HG03354 (cell line): ENCODE measurements at regions not wholly inside any gene's neighbourhood (a gene's known extent, or its start where the extent isn't known, plus 50 kb on each side); places are given as distances from the start of the nearest gene placed in this dataset.
A peak's percentile ranks its signal among the peaks of the same experiment; 100 is the strongest.

Experiments
- ATAC-seq: cut with Tn5 transposase; IDR thresholded peaks from one replicate; pipeline ENCODE4 v1.9.1; 2021; ENCODE audit warnings: mild to moderate bottlenecking; ENCODE audit not compliant: unreplicated experiment, poor library complexity, severe bottlenecking

DNA sequence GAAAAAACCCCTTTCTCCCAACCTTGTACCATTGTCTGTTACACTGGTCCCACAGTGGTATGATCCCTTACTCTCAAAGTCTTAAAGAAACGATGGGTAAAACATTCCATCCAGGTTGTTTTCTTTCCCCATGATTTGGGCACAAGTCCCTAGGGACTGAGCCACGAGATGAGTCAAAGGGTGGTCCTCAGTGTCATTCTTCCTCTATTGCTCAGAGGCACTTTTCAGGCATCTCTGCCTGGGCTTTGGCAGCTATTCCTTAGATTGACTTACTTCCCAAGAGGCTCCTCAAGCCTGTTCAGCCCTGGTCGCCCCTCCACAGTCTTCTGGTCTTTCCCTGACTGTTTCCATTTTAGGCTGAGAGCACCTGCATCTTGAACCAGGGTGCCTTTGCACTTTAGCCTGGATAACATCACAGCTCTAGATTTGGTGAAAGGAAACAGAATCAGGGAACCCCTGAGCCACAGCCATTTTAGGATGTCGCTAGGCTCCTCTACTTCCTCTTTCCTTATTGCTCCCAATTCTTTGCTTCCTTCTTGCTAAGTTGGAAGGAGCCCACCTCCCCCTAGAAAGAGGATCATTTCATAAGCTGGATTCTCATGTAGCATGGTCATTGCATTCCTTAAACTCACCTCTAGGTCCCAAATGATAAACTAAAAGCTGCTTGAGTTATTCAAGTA is 131.0 kb upstream of the TPRG1 start:
- ATAC-seq: no peak

DNA sequence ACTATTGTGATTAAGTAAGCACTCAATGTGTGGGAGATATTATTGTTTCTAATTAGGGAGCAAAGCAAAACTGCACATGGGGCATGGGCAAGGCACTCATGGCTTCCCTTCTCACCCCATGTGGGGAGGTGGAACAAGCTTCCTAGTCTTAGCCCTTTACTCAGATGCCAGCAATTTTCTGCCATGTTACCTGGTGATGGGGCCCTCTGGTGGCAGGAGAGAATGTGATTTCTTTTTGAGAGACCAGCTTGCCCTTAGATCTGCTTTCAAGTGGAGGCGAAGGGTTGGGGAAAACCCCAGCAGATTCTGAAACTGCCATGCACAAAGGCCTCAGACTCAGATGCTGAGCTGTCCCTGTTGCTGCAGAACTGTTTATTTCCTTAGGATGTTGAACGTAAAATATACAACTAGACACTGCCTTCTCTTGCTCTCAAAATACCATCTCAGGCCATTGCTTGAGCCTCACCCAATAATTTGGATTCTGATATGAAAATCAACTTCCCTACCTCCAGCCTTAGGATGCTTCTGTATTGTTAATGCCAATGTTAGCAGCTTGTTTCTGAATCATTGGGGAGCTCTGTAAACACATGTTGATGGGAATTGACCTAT is 130.2 kb upstream of the TPRG1 start:
- peak; percentile 98 for ATAC-seq

DNA sequence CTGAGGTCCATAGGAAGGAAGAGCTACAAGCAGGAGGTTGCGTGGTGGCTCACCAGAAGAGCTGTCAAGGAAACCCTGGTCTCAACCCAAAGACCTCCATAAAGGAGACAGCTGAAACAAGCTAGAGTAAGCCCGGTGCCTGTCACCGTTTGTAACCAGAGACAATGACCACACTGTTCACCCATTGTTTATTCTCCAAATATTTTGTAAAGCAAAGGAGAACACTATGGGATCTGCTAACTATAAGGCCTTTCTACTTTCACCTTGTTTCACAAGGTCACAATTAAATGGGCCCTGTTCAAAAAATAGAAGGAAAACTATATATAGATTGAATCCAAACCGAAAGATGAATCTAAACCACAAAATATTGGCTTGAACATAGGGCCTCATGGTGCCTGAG is 128.9 kb upstream of the TPRG1 start:
- ATAC-seq: no peak

DNA sequence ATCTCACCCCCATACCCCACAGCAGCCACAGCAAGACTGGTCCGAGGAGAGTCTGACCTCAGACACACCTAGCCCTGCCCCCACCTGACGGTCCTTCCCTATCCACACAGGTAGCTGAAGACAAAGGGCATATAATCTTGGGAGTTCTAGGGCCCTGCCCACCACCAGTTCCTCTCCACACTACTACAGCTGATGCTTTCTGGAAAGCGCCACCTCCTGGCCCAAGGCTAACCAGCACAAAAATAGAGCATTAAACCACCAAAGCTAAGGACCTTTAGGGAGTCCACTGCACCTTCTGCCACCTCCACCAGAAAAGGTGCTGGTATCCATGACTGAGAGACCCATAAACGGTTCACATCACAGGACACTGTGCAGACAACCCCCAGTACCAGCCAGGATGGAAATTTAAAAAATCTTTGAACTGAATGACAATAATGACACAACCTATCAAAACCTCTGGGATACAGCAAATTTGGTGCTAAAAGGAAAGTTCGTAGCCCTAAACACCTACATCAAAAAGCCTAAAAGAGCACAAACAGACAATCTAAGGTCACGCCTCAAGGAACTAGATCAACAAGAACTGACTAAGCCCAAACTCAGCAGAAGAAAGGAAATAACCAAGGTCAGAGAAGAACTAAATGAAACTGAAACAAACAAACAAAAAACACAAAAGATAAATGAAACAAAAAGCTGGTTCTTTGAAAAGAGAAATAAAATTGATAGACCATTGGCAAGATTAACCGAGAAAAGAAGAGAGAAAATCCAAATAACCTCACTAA is 122.1 kb upstream of the TPRG1 start:
- no peak for ATAC-seq

DNA sequence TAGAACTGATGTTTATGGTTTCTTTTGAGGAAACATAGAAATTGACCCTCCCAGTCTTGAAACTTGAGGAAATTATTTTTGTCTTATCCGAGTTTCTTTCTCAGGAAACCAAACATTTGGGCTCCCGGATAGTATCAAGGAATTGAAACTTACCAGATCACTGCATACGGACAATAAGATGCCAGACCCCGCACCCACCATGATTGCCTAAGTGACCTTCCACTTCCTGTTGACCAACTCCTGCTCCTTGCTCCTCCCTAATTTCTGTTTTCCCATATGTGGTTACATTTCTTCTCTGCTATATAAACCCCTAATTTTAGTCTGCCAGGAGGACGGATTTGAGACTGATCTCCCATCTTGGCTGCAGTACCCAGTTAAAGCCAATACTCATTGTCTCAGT is 118.4 kb upstream of the TPRG1 start:
- ATAC-seq: no peak

DNA sequence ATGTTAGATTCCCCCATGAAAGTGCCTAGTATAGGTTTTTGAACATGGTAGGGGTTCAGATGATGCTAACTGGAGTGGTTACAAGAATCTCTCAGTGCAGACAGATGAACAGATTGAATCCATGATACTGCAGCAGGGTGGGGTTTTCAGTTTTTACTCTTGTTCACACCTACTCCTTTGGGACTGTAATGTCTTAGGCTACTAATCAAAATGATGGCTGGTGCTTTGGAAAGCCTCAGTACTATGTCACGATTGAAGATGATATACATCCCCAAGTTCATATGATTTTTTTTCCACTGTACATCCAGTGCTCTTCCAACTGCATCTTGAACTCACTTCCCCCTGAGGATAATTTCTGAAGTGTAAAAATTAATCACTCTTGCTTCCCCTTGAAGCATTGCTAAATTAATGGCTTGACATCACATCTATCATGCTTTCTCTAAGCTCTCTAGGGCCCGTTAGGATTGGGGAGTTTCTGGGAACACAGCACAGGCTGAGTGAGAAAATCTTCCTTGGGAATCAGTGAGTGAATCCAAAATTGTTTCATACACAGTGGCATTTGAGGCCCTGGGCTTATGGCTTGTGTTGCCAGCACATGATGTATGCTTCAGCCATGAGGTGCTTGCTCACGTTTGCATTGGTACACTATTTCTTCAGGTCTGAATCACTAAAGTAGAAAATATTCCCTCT is 115.0 kb upstream of the TPRG1 start:
- ATAC-seq: no peak

DNA sequence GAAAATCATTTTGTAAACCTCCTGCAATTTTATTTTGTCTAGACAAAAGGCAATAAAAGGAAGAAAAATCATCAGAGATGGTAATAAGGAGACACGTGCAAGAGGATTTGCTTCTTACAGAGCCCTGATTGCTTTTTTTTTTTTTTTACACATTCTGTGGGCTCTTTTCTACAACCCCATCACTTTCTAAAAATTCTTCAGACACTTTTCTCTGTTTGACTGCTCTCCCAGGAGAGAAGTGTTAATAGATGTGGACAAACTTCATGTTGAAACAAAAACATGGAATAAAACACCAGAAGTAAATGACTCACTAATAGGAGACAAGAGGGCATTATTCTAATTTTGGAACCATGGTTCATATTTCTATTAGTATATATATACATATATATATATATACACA is 114.4 kb upstream of the TPRG1 start:
- no peak for ATAC-seq

DNA sequence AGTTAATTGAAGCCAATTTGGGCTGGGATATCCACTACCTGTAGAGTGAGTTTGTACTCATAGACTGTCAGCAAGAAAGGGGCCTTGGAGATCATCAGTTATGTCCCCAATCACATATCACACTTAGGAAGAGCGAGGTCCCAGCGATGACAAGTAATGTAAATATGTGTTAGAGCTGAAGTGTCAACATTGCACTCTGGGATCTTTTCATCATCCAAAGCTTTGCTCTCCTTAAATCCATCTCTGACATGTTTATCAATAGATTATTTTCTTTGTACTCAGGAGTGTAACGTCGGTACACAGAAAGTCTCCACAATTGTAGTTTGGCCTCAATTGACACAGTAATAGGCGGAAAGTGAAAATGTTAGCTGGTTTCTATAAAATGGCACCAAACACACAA is 113.7 kb upstream of the TPRG1 start:
- ATAC-seq: no peak

DNA sequence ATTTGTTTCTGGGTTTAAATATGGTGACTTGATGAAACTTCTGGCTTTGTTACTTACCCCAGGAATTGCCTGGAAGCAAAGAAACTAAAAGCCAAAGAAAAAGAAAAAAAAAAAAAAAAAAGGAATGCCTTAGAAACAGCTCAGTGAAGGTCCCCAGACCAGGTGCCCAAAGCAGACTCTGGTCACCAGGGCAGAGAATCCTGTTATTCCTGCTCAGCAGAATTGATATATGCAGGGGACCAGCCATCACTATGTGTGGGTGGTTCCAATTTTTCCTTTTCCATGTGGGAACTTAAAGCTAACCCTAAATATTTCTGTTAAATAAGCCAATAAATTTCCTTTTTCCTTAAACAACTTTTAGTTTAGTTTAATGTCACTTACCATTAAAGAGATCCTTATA is 100.8 kb upstream of the TPRG1 start:
- no peak for ATAC-seq

DNA sequence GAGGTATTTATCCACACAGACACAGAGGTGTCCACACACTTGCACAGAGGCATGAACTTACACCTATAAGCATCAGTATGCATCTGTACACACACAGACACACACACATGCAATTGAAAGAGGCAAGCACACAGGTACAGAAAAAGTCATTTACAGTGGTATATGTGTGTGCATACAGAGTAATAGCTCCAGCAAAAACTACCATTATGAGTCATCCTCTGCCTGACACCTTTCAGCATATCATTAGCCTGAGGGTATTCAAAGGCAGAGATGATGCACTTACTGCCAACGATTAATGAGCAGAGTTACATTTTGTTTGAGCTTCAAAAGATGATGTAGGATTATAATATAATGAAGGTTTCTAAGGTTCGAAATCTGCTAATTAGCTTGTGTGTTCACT is 100.3 kb upstream of the TPRG1 start:
- ATAC-seq: peak; percentile 72

DNA sequence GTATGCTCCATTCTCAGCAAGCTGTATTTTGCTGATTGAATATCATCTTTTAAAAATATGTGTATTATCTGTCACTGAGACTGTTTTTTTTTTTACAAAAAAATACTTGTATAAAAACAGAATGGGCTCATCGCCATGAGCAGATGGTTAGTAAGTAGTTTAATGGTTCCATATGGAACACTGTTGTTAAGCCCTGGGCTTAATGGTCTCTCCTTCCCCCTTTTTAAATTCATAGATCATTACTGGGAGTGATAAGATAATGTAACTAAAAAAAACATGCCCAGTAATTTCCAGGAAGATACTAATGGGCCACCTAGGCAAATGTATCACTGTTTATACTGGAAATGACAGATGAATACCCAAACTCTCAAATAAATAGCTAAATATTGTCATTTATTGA is 95.3 kb upstream of the TPRG1 start:
- no peak for ATAC-seq

DNA sequence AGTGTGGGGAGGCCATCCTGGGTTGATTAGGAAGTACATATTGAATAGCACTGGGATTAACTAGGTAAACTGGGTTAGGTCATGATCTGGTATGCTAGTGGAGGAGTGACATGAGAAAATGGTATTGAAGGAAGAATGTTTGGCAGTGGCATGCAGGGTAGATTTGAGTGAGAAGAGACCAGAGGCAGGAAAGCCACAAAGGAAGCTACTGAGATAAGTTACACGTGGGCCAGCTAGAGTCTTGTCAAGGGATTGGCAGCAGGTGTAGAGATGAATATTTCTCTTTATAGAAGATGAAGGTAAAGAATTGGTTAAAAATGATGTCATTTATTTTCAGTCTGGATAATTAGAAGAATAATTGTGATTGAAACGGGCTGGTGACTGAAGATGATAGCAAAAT is 91.0 kb upstream of the TPRG1 start:
- no peak for ATAC-seq

DNA sequence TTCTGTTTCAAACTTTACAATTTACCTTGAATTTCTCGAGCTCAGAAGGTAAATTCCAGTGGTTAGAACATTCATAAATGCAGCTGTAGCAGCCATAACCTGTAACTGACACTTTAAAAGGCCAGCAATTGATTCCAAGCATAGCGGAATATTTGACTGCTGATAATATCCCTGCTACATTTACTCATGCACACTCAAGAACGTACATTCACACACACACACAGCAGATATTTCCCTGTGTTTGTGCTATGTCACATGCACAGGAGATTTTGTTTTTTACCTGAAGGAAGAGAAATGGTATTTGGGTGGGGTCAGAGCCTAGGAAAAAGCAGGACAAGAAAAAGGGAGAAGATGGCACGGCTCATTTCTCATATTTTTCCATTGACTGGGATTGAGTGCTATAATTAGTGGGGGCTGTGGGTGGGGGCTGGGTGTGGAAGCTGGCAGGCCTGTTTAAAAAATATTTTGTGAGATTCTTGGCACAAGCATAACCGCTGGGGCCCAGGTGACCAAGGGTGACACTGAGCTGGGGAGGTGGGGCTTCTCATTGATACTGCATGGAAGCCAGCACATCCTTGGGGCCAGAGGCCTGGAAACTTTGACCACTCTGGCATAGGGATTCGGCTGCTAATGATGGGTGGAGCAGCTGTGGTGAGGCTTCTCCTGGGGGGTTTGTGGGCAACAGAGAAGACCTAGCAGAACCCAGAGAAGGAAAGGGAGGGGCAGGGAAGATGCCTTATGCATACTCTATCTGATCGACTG is 88.9 kb upstream of the TPRG1 start:
- no peak for ATAC-seq

DNA sequence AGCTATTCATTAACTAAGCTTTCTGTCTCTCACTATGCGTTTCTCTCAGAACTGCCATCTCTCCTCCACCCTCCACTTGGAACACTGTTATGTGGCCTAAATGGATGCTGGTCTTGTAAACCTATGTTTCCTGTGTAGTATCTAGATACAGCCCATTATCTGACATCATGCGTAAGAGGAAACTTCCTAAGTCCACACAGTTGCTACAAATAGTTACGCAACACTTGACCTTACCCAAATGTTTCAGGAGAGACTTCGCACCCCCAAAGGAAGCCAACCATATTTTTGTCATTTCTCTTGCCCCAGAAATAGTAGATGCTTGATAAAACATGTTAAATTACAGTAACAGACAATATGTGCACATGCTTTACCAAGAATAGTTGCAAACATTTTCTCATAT is 87.2 kb upstream of the TPRG1 start:
- no peak for ATAC-seq

DNA sequence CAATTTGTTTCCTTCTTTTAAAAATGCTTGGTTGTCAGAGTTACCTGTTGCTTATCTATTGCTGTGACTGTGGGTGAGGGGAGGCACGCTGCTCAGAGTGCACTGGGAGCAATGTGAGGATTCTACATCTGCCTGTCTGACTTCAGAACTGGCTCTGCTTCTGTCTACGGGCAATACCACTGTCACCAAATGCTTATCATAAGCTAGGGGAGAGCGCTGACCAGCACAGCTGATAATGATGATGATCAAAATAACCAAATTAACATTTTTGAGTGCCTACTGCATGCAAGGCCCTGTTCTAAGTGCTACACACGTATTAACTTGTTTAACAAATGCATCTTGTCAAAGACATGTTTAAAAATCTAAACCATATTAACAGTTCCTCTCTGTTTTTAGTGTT is 79.2 kb upstream of the TPRG1 start:
- no peak for ATAC-seq

DNA sequence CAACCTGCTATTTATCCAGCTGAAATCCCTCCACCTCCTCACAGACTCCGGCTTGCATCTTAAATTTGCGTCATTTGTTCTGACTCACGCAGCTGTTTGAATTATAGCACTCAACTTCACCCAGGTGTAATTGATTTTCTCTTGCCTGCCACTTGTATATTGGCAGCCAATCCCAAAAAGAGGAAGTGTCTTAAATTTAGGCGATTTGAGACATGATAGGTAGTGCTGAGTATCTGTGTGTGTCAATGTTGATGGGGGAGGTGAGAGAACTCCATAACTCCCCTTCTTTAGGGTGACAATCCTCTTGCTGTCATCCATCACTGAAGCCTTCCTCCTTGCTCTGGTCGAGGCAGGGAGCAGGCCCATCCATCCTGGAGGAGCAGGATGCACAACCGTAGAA is 77.2 kb upstream of the TPRG1 start:
- ATAC-seq: no peak

DNA sequence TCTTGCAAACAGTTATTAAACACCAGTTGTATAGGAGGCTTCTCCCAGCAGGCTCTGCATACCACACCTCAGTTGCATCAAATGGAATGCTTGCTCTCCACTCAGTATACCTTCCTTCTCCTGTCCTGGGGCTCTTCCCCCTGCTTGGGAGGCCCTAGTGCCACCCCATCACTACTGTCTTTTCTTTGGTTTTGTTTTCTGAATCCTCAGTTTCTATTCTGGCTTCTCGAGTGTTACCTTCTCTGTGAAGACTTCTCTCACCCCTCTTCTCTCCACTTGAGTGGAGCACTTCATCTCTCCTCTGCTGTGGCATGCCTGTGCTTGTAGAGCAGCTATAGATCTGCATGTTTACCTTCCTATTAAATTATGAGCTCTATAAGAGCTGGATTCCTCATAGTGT is 75.7 kb upstream of the TPRG1 start:
- no peak for ATAC-seq

DNA sequence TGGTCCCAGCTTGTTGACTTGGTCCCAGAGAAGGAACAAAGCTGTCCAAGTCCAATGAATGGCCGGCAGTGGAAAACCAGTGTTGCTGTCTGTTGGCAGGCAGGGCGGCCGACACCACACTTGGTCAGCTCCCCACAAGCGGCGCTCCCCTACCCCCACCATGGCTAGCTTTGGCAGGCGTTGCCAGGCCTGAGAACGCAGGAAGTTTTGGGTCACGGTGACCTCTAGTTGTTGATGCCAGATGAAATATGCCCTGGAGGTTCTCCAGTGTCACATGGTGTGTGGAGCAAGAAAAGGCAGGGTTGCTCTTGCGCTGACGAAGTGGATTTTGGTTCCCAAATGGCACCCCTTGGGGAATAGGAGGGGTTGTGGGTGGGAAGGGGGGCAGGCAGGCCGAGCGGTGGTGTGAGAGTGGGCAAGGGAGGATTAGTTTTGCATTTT is 72.7 kb upstream of the TPRG1 start:
- no peak for ATAC-seq

DNA sequence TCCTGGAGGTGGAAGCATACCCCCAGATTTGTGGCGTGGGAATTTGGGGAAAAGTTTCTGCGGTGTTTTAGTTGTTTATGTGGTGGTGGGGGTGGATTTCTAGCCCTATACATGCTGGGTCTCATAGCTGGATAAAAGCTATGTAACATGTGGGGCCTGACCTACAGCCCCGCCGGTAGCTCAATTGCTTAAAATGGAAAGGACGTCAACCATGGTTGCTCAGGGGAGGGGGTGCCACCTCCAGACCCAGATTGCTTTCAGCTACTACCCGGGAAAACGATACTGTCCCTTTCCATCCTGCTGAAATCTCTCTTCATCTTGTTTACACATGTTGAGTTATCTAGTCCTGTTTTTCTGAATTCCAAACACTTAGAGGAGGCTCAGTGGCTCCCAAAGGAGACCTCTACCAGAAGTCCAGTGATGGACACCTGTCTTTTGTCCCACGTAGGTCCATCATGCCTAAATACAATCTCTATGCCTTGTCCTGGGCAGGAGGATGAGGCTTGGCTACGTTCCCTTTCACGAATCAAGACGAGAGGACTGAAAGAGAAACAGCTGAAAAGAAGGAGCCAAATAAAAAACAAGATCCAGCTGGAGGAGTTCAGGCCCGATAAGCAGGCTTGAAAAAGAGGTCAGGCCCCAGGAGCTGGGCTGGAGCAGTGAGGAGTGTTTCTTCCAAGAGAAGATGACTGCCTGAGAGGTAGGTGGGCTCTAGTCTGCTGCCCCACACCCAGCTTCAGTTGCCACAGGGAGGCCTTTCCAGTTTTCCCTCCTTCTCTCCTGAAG is 72.1 kb upstream of the TPRG1 start:
- no peak for ATAC-seq
